Choroid plexus epithelial cell (primary cell): ENCODE measurements at regions not wholly inside any gene's neighbourhood (a gene's known extent, or its start where the extent isn't known, plus 50 kb on each side); places are given as distances from the start of the nearest gene placed in this dataset.

Experiments used
- DNase-seq: peaks from one replicate; pipeline ENCODE4 v3.0.0-alpha.2; 2010; ENCODE audit warnings: low read depth
- H3K4me3 ChIP-seq: 2 replicates; pipeline ENCODE4 v1.5.1; 2011; ENCODE audit warnings: low read depth, mild to moderate bottlenecking, control low read depth, low read length, moderate library complexity
- TF ChIP-seq, protein P1 (sequence below): conservative IDR thresholded peaks from 2 replicates; pipeline ENCODE4 v1.5.1; 2011; ENCODE audit warnings: low read depth, mild to moderate bottlenecking, control low read depth, inconsistent platforms, low read length, moderate library complexity

DNA sequence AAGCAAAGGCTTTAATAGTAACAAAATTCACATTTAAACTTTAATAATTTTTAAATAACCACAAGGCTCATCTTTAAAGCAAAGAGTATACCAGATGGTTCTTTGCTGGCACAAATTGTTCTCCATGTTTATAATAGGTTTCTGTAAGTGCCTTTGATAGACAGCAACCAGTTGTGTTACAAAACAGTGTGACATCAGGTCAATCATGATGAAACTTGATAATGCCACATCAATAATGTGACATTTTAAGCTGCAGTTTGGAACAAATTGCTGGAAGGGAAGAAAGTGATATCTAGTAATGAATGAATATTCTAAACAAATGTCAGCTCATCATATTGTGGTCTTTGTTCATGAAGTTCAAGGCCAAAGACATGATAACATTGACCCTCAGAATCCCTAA, 87.5 kb upstream of the MEI4 start:
- TF ChIP-seq, protein P1, sequence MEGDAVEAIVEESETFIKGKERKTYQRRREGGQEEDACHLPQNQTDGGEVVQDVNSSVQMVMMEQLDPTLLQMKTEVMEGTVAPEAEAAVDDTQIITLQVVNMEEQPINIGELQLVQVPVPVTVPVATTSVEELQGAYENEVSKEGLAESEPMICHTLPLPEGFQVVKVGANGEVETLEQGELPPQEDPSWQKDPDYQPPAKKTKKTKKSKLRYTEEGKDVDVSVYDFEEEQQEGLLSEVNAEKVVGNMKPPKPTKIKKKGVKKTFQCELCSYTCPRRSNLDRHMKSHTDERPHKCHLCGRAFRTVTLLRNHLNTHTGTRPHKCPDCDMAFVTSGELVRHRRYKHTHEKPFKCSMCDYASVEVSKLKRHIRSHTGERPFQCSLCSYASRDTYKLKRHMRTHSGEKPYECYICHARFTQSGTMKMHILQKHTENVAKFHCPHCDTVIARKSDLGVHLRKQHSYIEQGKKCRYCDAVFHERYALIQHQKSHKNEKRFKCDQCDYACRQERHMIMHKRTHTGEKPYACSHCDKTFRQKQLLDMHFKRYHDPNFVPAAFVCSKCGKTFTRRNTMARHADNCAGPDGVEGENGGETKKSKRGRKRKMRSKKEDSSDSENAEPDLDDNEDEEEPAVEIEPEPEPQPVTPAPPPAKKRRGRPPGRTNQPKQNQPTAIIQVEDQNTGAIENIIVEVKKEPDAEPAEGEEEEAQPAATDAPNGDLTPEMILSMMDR = no peak
- no peak overlapping the region for H3K4me3 ChIP-seq
- no peak for DNase-seq

- TF ChIP-seq, protein P1 = no peak
- no peak for DNase-seq
- H3K4me3 ChIP-seq = no peak overlapping the region
Observed at GRCh38 chr6:77566235-77566634, 86.6 kb upstream of the MEI4 start.

GRCh38 chr6:77568570-77568969, 84.3 kb upstream of the MEI4 start:
- no peak for DNase-seq
- TF ChIP-seq, protein P1 = no peak

DNA sequence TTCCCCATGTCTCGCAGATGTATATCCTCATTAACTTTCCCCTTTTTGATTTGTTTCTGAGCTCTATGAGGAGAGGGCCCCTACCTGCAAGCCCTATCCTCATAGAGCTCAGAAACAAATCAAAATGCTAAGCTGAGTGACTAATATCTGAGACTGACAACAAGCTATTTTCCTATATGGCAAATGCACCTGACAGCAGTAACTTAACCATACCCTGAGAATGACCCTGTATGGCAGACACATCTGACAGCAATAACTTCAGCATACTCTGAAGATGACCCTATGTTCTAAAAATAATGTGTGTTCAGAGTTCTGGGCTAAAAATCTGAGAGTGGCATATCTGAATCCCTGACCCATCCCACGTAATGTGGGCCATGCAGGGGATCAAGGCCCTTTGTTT, 79.0 kb upstream of the MEI4 start:
- TF ChIP-seq, protein P1 = no peak
- no peak overlapping the region for H3K4me3 ChIP-seq
- DNase-seq = no peak

More at GRCh38 chr6:77568570-77568969, 84.3 kb upstream of the MEI4 start:
- no peak overlapping the region for H3K4me3 ChIP-seq

- no peak for DNase-seq
- no peak overlapping the region for H3K4me3 ChIP-seq
- TF ChIP-seq, protein P1 = no peak
Observed at GRCh38 chr6:77587963-77588362, 64.9 kb upstream of the MEI4 start.
